D341Med (cell line): ENCODE measurements at regions not wholly inside any gene's neighbourhood (a gene's known extent, or its start where the extent isn't known, plus 50 kb on each side); places are given as distances from the start of the nearest gene placed in this dataset.
A peak's percentile ranks its signal among the peaks of the same experiment; 100 is the strongest.

Experiments
- DNase-seq: peaks from one replicate; pipeline ENCODE4 v3.0.0; 2012; ENCODE audit warnings: low spot score

- peak; percentile 77 for DNase-seq
These were observed 51.1 kb upstream of the ADARB2 start for GRCh38 chr10:1788401-1788800.
